ACC112 (cell line): ENCODE measurements at regions not wholly inside any gene's neighbourhood (a gene's known extent, or its start where the extent isn't known, plus 50 kb on each side); places are given as distances from the start of the nearest gene placed in this dataset.
"Not testable (repeated sequence)": the region's sequence is repeated elsewhere in the genome, so short reads cannot be mapped to it uniquely, and the experiment has no call there.

Experiments used
- H2AFZ ChIP-seq: fragments of 200-600 bp; sonication (generic); one replicate; pipeline ENCODE4 v1.6.0; 2017; ENCODE audit warnings: antibody characterized with exemption, low read length; ENCODE audit not compliant: unreplicated experiment
- H3K27ac ChIP-seq: fragments of 200-600 bp; sonication (generic); 2 replicates; pipeline ENCODE4 v1.5.1; 2014; ENCODE audit warnings: low read depth, mild to moderate bottlenecking, antibody characterized with exemption, low read length, moderate library complexity
- H3K27me3 ChIP-seq: fragments of 200-600 bp; sonication (generic); 2 replicates; pipeline ENCODE4 v1.6.1; 2014; ENCODE audit warnings: mild to moderate bottlenecking, antibody characterized with exemption, low read length, moderate library complexity, mixed read lengths; ENCODE audit not compliant: insufficient read depth
- H3K36me3 ChIP-seq: fragments of 200-600 bp; sonication (generic); 2 replicates; pipeline ENCODE4 v1.6.1; 2016; ENCODE audit warnings: mild to moderate bottlenecking, antibody characterized with exemption, low read length, moderate library complexity, mixed read lengths; ENCODE audit not compliant: insufficient read depth
- H3K4me1 ChIP-seq: fragments of 200-600 bp; sonication (generic); one replicate; pipeline ENCODE4 v1.6.1; 2016; ENCODE audit warnings: low read length, mixed read lengths; ENCODE audit not compliant: insufficient read depth, unreplicated experiment, control insufficient read depth
- H3K4me3 ChIP-seq: fragments of 200-600 bp; sonication (generic); 2 replicates; pipeline ENCODE4 v1.5.1; 2014; ENCODE audit warnings: mild to moderate bottlenecking, low read depth, low read length
- H3K79me2 ChIP-seq: fragments of 200-600 bp; sonication (generic); one replicate; pipeline ENCODE4 v1.6.0; 2016; ENCODE audit warnings: low read length; ENCODE audit not compliant: control insufficient read depth, unreplicated experiment, insufficient read depth

GRCh38 chrX:4627414-4627813 lies 914.0 kb upstream of the PRKX start:
- no peaks in the 10 kb centered on the region for H3K27me3 ChIP-seq
- no peak overlapping the region for H2AFZ ChIP-seq
- no peaks in the 10 kb centered on the region for H3K4me1 ChIP-seq
- H3K27ac ChIP-seq, result no peak overlapping the region
- H3K79me2 ChIP-seq, result no peaks in the 10 kb centered on the region
- no peaks in the 10 kb centered on the region for H3K36me3 ChIP-seq
- no peak overlapping the region for H3K4me3 ChIP-seq

GRCh38 chrX:4622486-4623167 lies 909.2 kb upstream of the PRKX start:
- Histone ChIP-seq H3K4me1 (no peaks in the 10 kb centered on the region), H3K36me3 (no peaks in the 10 kb centered on the region), H3K79me2 (no peaks in the 10 kb centered on the region), H3K27me3 (no peaks in the 10 kb centered on the region), H3K4me3 (no peak overlapping the region), H3K27ac (no peak overlapping the region), H2AFZ (no peak overlapping the region)

- not testable (repeated sequence) for H3K27me3 ChIP-seq, H3K79me2 ChIP-seq, H3K4me1 ChIP-seq, H2AFZ ChIP-seq, H3K4me3 ChIP-seq, H3K27ac ChIP-seq, H3K36me3 ChIP-seq
These were observed 900.2 kb upstream of the PRKX start for GRCh38 chrX:4613651-4614050.

DNA sequence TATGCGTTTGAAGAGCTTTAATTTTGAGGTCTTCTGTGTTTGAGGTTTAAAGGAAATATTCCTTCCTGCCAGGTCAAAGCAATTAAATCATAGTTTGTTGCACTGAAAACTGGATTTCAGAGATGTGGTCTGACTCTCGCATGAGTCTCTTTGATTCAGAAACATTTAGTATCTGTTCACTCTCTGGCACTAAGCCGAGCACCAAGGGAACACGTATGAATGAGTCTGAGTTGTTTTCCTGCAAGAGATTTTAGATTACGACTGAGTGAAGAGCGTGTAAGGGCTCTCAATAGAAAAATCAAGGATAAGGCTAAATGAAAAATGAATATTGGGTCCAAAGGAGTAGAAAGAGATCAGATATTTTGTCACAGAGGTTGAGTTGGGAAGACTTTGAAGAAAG lies 875.4 kb upstream of the PRKX start:
- H3K79me2 ChIP-seq, result no peaks in the 10 kb centered on the region
- H3K4me3 ChIP-seq, result no peak overlapping the region
- H3K27me3 ChIP-seq, result no peaks in the 10 kb centered on the region
- no peak overlapping the region for H3K27ac ChIP-seq
- no peaks in the 10 kb centered on the region for H3K36me3 ChIP-seq
- H2AFZ ChIP-seq, result no peak overlapping the region
- no peaks in the 10 kb centered on the region for H3K4me1 ChIP-seq

DNA sequence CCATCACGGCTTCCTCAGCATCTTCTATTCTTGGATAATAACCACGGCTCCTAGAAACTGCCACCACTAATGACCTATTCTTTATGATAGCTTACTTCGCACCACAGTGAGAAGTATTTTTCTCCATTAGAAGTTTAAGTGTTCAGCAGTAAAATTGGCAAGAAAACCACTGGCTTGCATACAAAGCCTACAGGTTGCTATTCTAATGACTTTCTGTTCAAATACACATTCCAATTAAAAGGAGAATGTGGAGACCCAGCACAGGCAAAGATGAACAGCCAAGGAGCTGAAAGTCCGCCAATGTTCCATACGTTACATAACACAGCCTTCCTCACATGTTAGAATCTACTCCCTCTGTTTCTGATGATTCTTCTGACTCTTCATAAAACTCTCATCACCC lies 875.0 kb upstream of the PRKX start:
- no peak overlapping the region for H3K4me3 ChIP-seq
- no peak overlapping the region for H3K27ac ChIP-seq
- no peaks in the 10 kb centered on the region for H3K4me1 ChIP-seq
- no peaks in the 10 kb centered on the region for H3K79me2 ChIP-seq
- H3K27me3 ChIP-seq, result no peaks in the 10 kb centered on the region
- no peaks in the 10 kb centered on the region for H3K36me3 ChIP-seq
- H2AFZ ChIP-seq, result no peak overlapping the region

- H3K4me1 ChIP-seq, result no peaks in the 10 kb centered on the region
- H3K36me3 ChIP-seq, result no peaks in the 10 kb centered on the region
- no peaks in the 10 kb centered on the region for H3K27me3 ChIP-seq
- H3K4me3 ChIP-seq, result no peak overlapping the region
- no peak overlapping the region for H2AFZ ChIP-seq
- no peaks in the 10 kb centered on the region for H3K79me2 ChIP-seq
- H3K27ac ChIP-seq, result no peak overlapping the region
These were observed 874.6 kb upstream of the PRKX start for GRCh38 chrX:4588056-4588455.

DNA sequence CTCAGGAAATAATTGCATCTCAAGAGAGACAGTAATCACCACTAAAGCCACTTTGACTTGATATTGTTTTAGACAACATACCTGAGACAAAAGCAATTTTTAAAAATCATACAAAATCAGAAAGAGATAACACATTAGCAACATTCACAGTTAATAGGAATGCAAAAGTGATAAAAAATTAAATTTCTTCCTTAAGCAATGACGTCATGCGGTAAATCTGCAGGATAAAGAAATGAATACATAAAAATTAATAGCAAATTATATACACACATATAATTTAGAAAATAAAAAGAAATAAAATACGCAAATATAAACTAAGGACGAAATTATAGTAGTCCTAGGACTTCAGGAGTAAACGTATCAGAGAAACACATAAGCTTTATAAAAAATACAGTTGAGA lies 866.5 kb upstream of the PRKX start:
- no peak overlapping the region for H3K4me3 ChIP-seq
- no peaks in the 10 kb centered on the region for H3K79me2 ChIP-seq
- H3K27me3 ChIP-seq, result no peaks in the 10 kb centered on the region
- H3K36me3 ChIP-seq, result no peaks in the 10 kb centered on the region
- no peak overlapping the region for H2AFZ ChIP-seq
- no peak overlapping the region for H3K27ac ChIP-seq
- H3K4me1 ChIP-seq, result no peaks in the 10 kb centered on the region

DNA sequence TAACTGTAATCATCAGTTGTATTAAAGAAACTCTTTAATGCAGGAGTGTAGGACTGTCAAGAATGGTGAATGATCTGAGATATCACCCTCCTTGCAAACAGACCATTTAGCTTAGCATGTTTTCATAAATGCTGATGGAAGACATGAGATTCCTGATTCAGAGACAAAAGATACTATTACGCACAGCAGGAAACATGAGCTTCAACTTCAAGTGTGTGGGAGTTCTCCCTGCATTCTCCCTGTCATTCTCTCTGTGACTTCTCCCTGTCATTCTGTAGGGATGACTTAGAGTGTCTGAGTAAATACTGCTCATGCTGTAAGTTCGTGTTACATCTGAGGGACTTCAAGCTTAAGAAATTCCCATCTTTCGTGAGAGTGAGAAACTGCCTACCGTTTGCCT lies 866.0 kb upstream of the PRKX start:
- Histone ChIP-seq H3K4me1 (no peaks in the 10 kb centered on the region), H3K27me3 (no peaks in the 10 kb centered on the region), H3K27ac (no peak overlapping the region), H3K79me2 (no peaks in the 10 kb centered on the region), H3K4me3 (no peak overlapping the region), H2AFZ (no peak overlapping the region), H3K36me3 (no peaks in the 10 kb centered on the region)

- no peaks in the 10 kb centered on the region for H3K4me1 ChIP-seq
- H2AFZ ChIP-seq, result no peak overlapping the region
- no peaks in the 10 kb centered on the region for H3K27me3 ChIP-seq
- no peak overlapping the region for H3K27ac ChIP-seq
- no peaks in the 10 kb centered on the region for H3K36me3 ChIP-seq
- no peaks in the 10 kb centered on the region for H3K79me2 ChIP-seq
- no peak overlapping the region for H3K4me3 ChIP-seq
These were observed 859.2 kb upstream of the PRKX start for GRCh38 chrX:4572691-4573090.

DNA sequence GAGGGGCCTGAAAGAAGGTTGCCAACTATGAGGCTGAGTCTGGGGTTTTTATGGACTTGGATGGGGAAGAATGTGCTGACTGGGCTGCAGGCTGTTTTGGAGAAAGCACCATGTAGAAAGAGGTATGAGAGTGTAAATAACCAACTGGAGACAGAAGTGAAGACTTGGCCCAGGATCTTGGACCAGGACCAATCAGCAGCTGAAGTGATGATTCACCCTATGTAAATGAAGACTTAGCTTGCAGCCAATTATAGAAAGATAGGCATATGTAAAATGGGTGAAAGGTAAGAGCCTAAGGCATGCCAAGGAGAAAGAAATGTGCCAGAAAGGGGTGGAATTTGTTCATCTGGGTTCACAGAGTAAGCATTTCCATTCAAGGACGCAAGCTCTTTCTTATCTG lies 856.7 kb upstream of the PRKX start:
- H2AFZ ChIP-seq, result no peak overlapping the region
- no peaks in the 10 kb centered on the region for H3K79me2 ChIP-seq
- H3K36me3 ChIP-seq, result no peaks in the 10 kb centered on the region
- no peak overlapping the region for H3K27ac ChIP-seq
- no peak overlapping the region for H3K4me3 ChIP-seq
- no peaks in the 10 kb centered on the region for H3K4me1 ChIP-seq
- no peaks in the 10 kb centered on the region for H3K27me3 ChIP-seq

- Histone ChIP-seq H3K4me3 (no peak overlapping the region), H3K36me3 (no peaks in the 10 kb centered on the region), H3K4me1 (no peaks in the 10 kb centered on the region), H2AFZ (no peak overlapping the region), H3K79me2 (no peaks in the 10 kb centered on the region), H3K27me3 (no peaks in the 10 kb centered on the region), H3K27ac (no peak overlapping the region)
These were observed 846.7 kb upstream of the PRKX start for GRCh38 chrX:4560192-4560591.
